HepG2 (cell line): ENCODE measurements at regions not wholly inside any gene's neighbourhood (a gene's known extent, or its start where the extent isn't known, plus 50 kb on each side); places are given as distances from the start of the nearest gene placed in this dataset.

Experiments used
- ATAC-seq: fragments of 200-7000 bp; cut with Tn5 transposase; 3 replicates; pipeline ENCODE4 v1.9.1; 2020; ENCODE audit warnings: mild to moderate bottlenecking, moderate library complexity
- BruUV-seq: library from RNA; stranded (reverse); fragments of 400-500 nt; replicated peaks from 2 replicates; lab custom pipeline; 2021; lab: Mats Ljungman, UMichigan
- CTCF ChIA-PET: fragments of 300-600 bp; formaldehyde crosslinking; extraction: SDS; loops from one replicate; lab custom pipeline; 2021; ENCODE audit warnings: low total read pairs, inconsistent platforms, low intra/inter-chr PET ratio; lab: Yijun Ruan, JAX
- POLR2A ChIA-PET: fragments of 350-600 bp; sonication (Branson Sonifier 250); formaldehyde crosslinking; loops from one replicate; lab custom pipeline; 2020; ENCODE audit warnings: antibody characterized with exemption, inconsistent platforms; lab: Yijun Ruan, JAX
- DNase-seq: peaks from one replicate; pipeline ENCODE4 v3.0.0-alpha.2; 2015; ENCODE audit warnings: low spot score
- FAIRE-seq: peaks from 3 replicates; lab custom pipeline; 2011; peaks lifted over from hg19 to GRCh38; lab: Jason Lieb, UNC
- H2AFZ ChIP-seq: one replicate; pipeline ENCODE4 v1.6.1; 2011; ENCODE audit warnings: low read length, inconsistent platforms
- H3K27ac ChIP-seq: fragments of 300-600 bp; 3 replicates; pipeline ENCODE4 v1.8.0; 2011; ENCODE audit warnings: mixed run types, mild to moderate bottlenecking, mixed read lengths, low read length, inconsistent platforms; ENCODE audit not compliant: insufficient read depth; ENCODE audit errors: extremely low read length
- H3K27me3 ChIP-seq, 2 experiments: fragments of 200-600 bp in 1 of 2; 2 replicates in 1 of 2; 3 replicates in 1 of 2; pipeline versions ENCODE4 v1.6.0 to v1.8.0; 2011; ENCODE audit warnings: low read length in 2 of 2, mild to moderate bottlenecking in 2 of 2, moderate library complexity in 2 of 2, inconsistent platforms in 1 of 2; ENCODE audit not compliant: insufficient read depth in 2 of 2, control insufficient read depth in 1 of 2
- H3K36me3 ChIP-seq, 2 experiments: fragments of 200-600 bp in 1 of 2; replicated peaks in 1 of 2; 2 replicates in 1 of 2; 3 replicates in 1 of 2; pipeline versions ENCODE4 v1.5.1 to v1.8.0; 2011; ENCODE audit warnings: low read length in 2 of 2, inconsistent platforms in 1 of 2; ENCODE audit not compliant: insufficient read depth in 2 of 2, control insufficient read depth in 1 of 2
- H3K4me1 ChIP-seq: 2 replicates; pipeline ENCODE4 v1.5.1; 2012; ENCODE audit warnings: low read length, inconsistent platforms; ENCODE audit not compliant: insufficient read depth
- H3K4me2 ChIP-seq: 2 replicates; pipeline ENCODE4 v1.6.0; 2011; ENCODE audit warnings: low read depth, low read length, inconsistent platforms
- H3K4me3 ChIP-seq, 3 experiments: fragments of 200-600 bp in 1 of 3; sonication (generic), shearing (Covaris generic) in 1 of 3; replicated peaks in 1 of 3; 2 replicates each; pipeline ENCODE4 v1.5.1; 2011 to 2016; ENCODE audit warnings: low read length in 3 of 3, inconsistent platforms in 2 of 3, low read depth in 2 of 3, mild to moderate bottlenecking in 2 of 3, control low read depth in 1 of 3, mixed read lengths in 1 of 3; ENCODE audit not compliant: insufficient read depth in 1 of 3
- H3K79me2 ChIP-seq: one replicate; pipeline ENCODE4 v1.6.1; 2011; ENCODE audit warnings: low read length, inconsistent platforms; ENCODE audit not compliant: insufficient read depth
- H3K9ac ChIP-seq: 2 replicates; pipeline ENCODE4 v1.6.0; 2011; ENCODE audit warnings: mild to moderate bottlenecking, low read depth, low read length, inconsistent platforms; ENCODE audit not compliant: insufficient read depth
- H3K9me3 ChIP-seq: 2 replicates; pipeline ENCODE4 v1.5.1; 2012; ENCODE audit warnings: mild to moderate bottlenecking, low read length
- H4K20me1 ChIP-seq: 2 replicates; pipeline ENCODE4 v1.6.0; 2011; ENCODE audit warnings: inconsistent platforms, mild to moderate bottlenecking, low read length, moderate library complexity; ENCODE audit not compliant: insufficient read depth
- CENPT ChIP-seq: sonication (generic); formaldehyde crosslinking; IDR thresholded peaks from 2 replicates; pipeline ENCODE4 v1.8.0; 2022; ENCODE audit warnings: low read depth, mild to moderate bottlenecking, moderate library complexity, missing genetic modification reagents
- JUNB ChIP-seq: sonication (generic); formaldehyde crosslinking; IDR thresholded peaks from 2 replicates; pipeline ENCODE4 v1.8.0; 2022; ENCODE audit warnings: missing genetic modification reagents, mild to moderate bottlenecking, borderline replicate concordance
- SMARCC2 ChIP-seq: fragments of 450-650 bp; IDR thresholded peaks from 2 replicates; pipeline ENCODE4 v1.6.1; 2017; ENCODE audit warnings: antibody characterized with exemption, mild to moderate bottlenecking
- WGBS: methylation state at CpG from one replicate; pipeline ENCODE4 v1.1.6; 2017; ENCODE audit warnings: low lambda C conversion rate; 5-methylcytosine and 5-hydroxymethylcytosine counted together
- in situ Hi-C: cut with HindIII; loops from 2 replicates; pipeline ENCODE4 v1.10.0; 2017; ENCODE audit warnings: low pct_unique_long_range_greater_than_20kb; ENCODE audit not compliant: extremely low pct_ligation_motif_present
- intact Hi-C: fragments of 100-400 bp; cut with micrococcal nuclease; formaldehyde crosslinking; loops from one replicate; pipeline ENCODE4 v1.10.0; 2022; ENCODE audit not compliant: unreplicated experiment

DNA sequence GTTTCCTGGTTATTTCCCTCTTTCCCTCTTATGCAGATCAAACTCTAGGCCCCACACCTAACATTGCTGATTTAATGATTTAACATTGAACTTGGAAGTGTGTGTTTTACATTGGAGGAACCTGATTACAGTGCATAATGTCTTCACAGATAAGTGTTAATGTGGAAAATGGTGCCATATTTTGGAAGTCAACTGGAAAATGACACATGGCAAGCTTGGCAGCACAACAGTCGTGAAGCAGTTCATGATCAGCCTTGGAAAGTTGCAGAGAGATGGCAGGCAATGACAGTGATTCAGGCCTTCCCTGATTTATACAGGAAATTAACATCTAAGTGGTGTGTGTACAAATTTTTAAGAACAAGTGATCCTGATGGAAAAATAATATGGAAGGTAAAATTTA lies 80.0 kb upstream of the CTNND2 start:
- no peaks in the 10 kb centered on the region for H3K79me2 ChIP-seq
- POLR2A ChIA-PET: no interaction called here
- WGBS: 0% methylated on average over 1 of the region's 1 CpG
- no peak for DNase-seq
- BruUV-seq: no TSS peak
- ATAC-seq: no peak
- H3K27ac ChIP-seq: no peak overlapping the region
- no peaks in the 10 kb centered on the region for H3K27me3 ChIP-seq
- H3K4me2 ChIP-seq: no peak overlapping the region
- peaks cover 47% of the 10 kb centered on the region for H3K9me3 ChIP-seq
- H2AFZ ChIP-seq: no peak overlapping the region
- H3K4me3 ChIP-seq: no peak overlapping the region
- H3K9ac ChIP-seq: no peak overlapping the region
- H3K36me3 ChIP-seq: no peaks in the 10 kb centered on the region
- no peaks in the 10 kb centered on the region for H4K20me1 ChIP-seq
- CTCF ChIA-PET: no interaction called here
- H3K4me1 ChIP-seq: no peaks in the 10 kb centered on the region
- no peak for TF ChIP-seq SMARCC2
- intact Hi-C loops (no loop called here), in situ Hi-C loops (no loop called here)
- no peak for FAIRE-seq

DNA sequence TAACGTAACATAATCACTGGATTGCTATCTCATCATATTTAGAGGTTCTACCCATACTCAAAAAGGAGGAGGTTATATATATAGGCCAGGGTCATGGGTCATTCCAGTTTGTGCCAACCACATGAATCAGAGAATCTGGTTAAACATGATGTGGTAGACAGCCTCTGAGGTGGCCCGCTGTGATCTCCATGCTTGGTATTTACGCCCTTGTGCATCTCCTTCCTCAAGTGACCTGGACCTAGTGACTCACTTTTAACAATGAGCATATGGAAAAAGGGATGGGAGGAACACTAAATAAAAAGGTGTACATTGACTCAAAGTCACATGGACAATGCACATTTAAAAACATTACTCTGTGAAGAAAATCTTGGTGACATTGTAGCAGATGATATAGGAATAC lies 77.7 kb upstream of the CTNND2 start:
- DNase-seq (no peak), FAIRE-seq (no peak)
- H3K27ac ChIP-seq: no peak overlapping the region
- H3K79me2 ChIP-seq: no peaks in the 10 kb centered on the region
- 0% methylated on average over 3 of the region's 3 CpGs for WGBS
- peaks cover 53% of the 10 kb centered on the region for H3K9me3 ChIP-seq
- no peaks in the 10 kb centered on the region for H3K27me3 ChIP-seq
- no peaks in the 10 kb centered on the region for H3K36me3 ChIP-seq
- H3K9ac ChIP-seq: no peak overlapping the region
- H3K4me1 ChIP-seq: no peaks in the 10 kb centered on the region
- H3K4me2 ChIP-seq: no peak overlapping the region
- no peak overlapping the region for H2AFZ ChIP-seq
- no peak for TF ChIP-seq CENPT (CRISPR knock-in tag)
- TF ChIP-seq JUNB (CRISPR knock-in tag): no peak
- TF ChIP-seq, all 625 proteins: peak for 0
- intact Hi-C loops: no loop called here
- no TSS peak for BruUV-seq
- ChIA-PET CTCF (no interaction called here), POLR2A (no interaction called here)
- no peak for ATAC-seq
- Histone ChIP-seq H3K4me3 (no peak overlapping the region), H4K20me1 (no peaks in the 10 kb centered on the region)
- in situ Hi-C loops: no loop called here
